ENCODE measurements at regions not wholly inside any gene's neighbourhood (a gene's known extent, or its start where the extent isn't known, plus 50 kb on each side); places are given as distances from the start of the nearest gene placed in this dataset.

DNA sequence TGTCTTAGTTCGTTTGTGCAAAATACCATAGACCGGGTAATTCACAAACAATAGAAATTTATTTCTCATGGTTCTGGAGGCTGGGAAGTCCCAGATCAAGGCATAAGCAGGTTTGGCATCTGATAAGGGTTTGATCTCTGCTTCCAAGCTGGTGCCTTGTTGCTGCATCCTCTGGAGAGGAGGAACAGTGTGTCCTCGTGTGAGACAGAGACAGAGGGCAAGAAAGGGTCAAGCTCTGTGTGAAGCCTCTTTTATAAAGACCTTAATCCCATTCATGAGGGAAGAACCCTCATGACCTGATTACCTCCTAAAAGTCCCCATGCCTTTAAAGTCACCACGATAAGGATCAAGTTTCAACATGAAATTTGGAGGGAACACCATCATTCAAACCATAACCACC, 55.8 kb upstream of the TANC2 start:
- TF ChIP-seq, protein P1, sequence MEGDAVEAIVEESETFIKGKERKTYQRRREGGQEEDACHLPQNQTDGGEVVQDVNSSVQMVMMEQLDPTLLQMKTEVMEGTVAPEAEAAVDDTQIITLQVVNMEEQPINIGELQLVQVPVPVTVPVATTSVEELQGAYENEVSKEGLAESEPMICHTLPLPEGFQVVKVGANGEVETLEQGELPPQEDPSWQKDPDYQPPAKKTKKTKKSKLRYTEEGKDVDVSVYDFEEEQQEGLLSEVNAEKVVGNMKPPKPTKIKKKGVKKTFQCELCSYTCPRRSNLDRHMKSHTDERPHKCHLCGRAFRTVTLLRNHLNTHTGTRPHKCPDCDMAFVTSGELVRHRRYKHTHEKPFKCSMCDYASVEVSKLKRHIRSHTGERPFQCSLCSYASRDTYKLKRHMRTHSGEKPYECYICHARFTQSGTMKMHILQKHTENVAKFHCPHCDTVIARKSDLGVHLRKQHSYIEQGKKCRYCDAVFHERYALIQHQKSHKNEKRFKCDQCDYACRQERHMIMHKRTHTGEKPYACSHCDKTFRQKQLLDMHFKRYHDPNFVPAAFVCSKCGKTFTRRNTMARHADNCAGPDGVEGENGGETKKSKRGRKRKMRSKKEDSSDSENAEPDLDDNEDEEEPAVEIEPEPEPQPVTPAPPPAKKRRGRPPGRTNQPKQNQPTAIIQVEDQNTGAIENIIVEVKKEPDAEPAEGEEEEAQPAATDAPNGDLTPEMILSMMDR (IDR thresholded peaks at IDR 0.05) = no peak
- no peak for TF ChIP-seq EZH2 (IDR thresholded peaks at IDR 0.05; ENCODE audit: borderline replicate concordance, insufficient read depth, low read depth, low read length, poor library complexity, severe bottlenecking)
